DOHH2 (cell line): ENCODE measurements at regions not wholly inside any gene's neighbourhood (a gene's known extent, or its start where the extent isn't known, plus 50 kb on each side); places are given as distances from the start of the nearest gene placed in this dataset.

Source experiments
- H3F3A ChIP-seq: fragments of 200-600 bp; sonication (generic), shearing (Covaris generic); 2 replicates; pipeline ENCODE4 v1.6.0; 2016; ENCODE audit warnings: antibody characterized with exemption, mild to moderate bottlenecking; ENCODE audit not compliant: control insufficient read depth, insufficient read depth
- H3K27ac ChIP-seq: fragments of 200-600 bp; sonication (generic); 2 replicates; pipeline ENCODE4 v1.5.1; 2014; ENCODE audit warnings: low read depth, mild to moderate bottlenecking, low read length, moderate library complexity
- H3K27me3 ChIP-seq: fragments of 200-600 bp; sonication (generic); 2 replicates; pipeline ENCODE4 v1.6.1; 2014; ENCODE audit warnings: mild to moderate bottlenecking, low read length, mixed read lengths; ENCODE audit not compliant: control insufficient read depth
- H3K36me3 ChIP-seq: fragments of 200-600 bp; sonication (generic); 2 replicates; pipeline ENCODE4 v1.6.1; 2014; ENCODE audit warnings: mild to moderate bottlenecking, low read length, moderate library complexity, mixed read lengths; ENCODE audit not compliant: control insufficient read depth
- H3K4me1 ChIP-seq: fragments of 200-600 bp; sonication (generic); 2 replicates; pipeline ENCODE4 v1.6.1; 2014; ENCODE audit warnings: mild to moderate bottlenecking, low read length, mixed read lengths; ENCODE audit not compliant: control insufficient read depth
- H3K4me2 ChIP-seq: fragments of 200-600 bp; sonication (generic); 2 replicates; pipeline ENCODE4 v1.6.0; 2014; ENCODE audit warnings: mild to moderate bottlenecking, low read length, moderate library complexity
- H3K4me3 ChIP-seq: fragments of 200-600 bp; sonication (generic); 2 replicates; pipeline ENCODE4 v1.5.1; 2014; ENCODE audit warnings: mild to moderate bottlenecking, low read length, mixed read lengths
- H3K79me2 ChIP-seq: fragments of 200-600 bp; sonication (generic); 2 replicates; pipeline ENCODE4 v1.6.1; 2014; ENCODE audit warnings: mild to moderate bottlenecking, low read length, mixed read lengths; ENCODE audit not compliant: control insufficient read depth
- H3K9me2 ChIP-seq: fragments of 200-600 bp; sonication (generic); replicated peaks from 2 replicates; pipeline ENCODE4 v1.6.1; 2014; ENCODE audit warnings: mild to moderate bottlenecking, low read length, mixed read lengths; ENCODE audit not compliant: control insufficient read depth
- H3K9me3 ChIP-seq: fragments of 200-600 bp; sonication (generic); 2 replicates; pipeline ENCODE4 v1.6.1; 2014; ENCODE audit warnings: antibody characterized with exemption, low read length, mixed read lengths; ENCODE audit not compliant: control insufficient read depth, insufficient read depth
- H4K20me1 ChIP-seq: fragments of 200-600 bp; sonication (generic); 2 replicates; pipeline ENCODE4 v1.6.0; 2014; ENCODE audit warnings: low read depth, mild to moderate bottlenecking, antibody characterized with exemption, low read length, moderate library complexity; ENCODE audit not compliant: control insufficient read depth, insufficient read depth
- CTCF ChIP-seq: fragments of 200-600 bp; sonication (generic); IDR thresholded peaks from one replicate; pipeline ENCODE4 v1.5.1; 2014; ENCODE audit warnings: antibody characterized with exemption, mild to moderate bottlenecking, low read depth, low read length; ENCODE audit not compliant: poor library complexity, severe bottlenecking
- EZH2phosphoT487 ChIP-seq: fragments of 200-600 bp; sonication (generic); IDR thresholded peaks from 2 replicates; pipeline ENCODE4 v1.6.1; 2017; ENCODE audit warnings: borderline replicate concordance, mild to moderate bottlenecking, antibody characterized with exemption, low read length, moderate library complexity, mixed read lengths

GRCh38 chr17:73826181-73826871 lies 182.1 kb upstream of the SDK2 start:
- Histone ChIP-seq H3K9me3 (no peaks in the 10 kb centered on the region), H3K9me2 (no peaks in the 10 kb centered on the region), H3K4me3 (no peak overlapping the region), H3K36me3 (no peaks in the 10 kb centered on the region), H3K4me1 (no peaks in the 10 kb centered on the region), H3K27ac (no peak overlapping the region), H4K20me1 (no peaks in the 10 kb centered on the region), H3K79me2 (no peaks in the 10 kb centered on the region), H3F3A (no peaks in the 10 kb centered on the region), H3K4me2 (no peak overlapping the region), H3K27me3 (peaks cover 2% of the 10 kb centered on the region; the same call in 1 of the 2 replicates)
- TF ChIP-seq EZH2phosphoT487: no peak
- no peak for TF ChIP-seq CTCF

GRCh38 chr17:73826872-73827228 lies 182.6 kb upstream of the SDK2 start:
- H3F3A ChIP-seq: no peaks in the 10 kb centered on the region
- TF ChIP-seq CTCF (no peak), EZH2phosphoT487 (no peak)
- no peaks in the 10 kb centered on the region for H3K9me2 ChIP-seq
- H3K4me3 ChIP-seq: no peak overlapping the region
- no peak overlapping the region for H3K4me2 ChIP-seq
- H3K79me2 ChIP-seq: no peaks in the 10 kb centered on the region
- peaks cover 2% of the 10 kb centered on the region; the same call in 1 of the 2 replicates for H3K27me3 ChIP-seq
- no peak overlapping the region for H3K27ac ChIP-seq
- H4K20me1 ChIP-seq: no peaks in the 10 kb centered on the region
- no peaks in the 10 kb centered on the region for H3K9me3 ChIP-seq
- H3K36me3 ChIP-seq: no peaks in the 10 kb centered on the region
- H3K4me1 ChIP-seq: no peaks in the 10 kb centered on the region

- no peak for TF ChIP-seq CTCF
- no peak for TF ChIP-seq EZH2phosphoT487
- Histone ChIP-seq H3K9me3 (no peaks in the 10 kb centered on the region), H3K9me2 (no peaks in the 10 kb centered on the region), H3K27ac (no peak overlapping the region), H3K79me2 (no peaks in the 10 kb centered on the region), H3K27me3 (peaks cover 2% of the 10 kb centered on the region; the same call in 1 of the 2 replicates), H3K36me3 (no peaks in the 10 kb centered on the region), H3K4me1 (no peaks in the 10 kb centered on the region), H3K4me3 (no peak overlapping the region), H4K20me1 (no peaks in the 10 kb centered on the region), H3F3A (no peaks in the 10 kb centered on the region), H3K4me2 (no peak overlapping the region)
Observed at GRCh38 chr17:73827627-73828291, 183.5 kb upstream of the SDK2 start.
